Neural progenitor cell (in vitro differentiated cells): ENCODE measurements at regions not wholly inside any gene's neighbourhood (a gene's known extent, or its start where the extent isn't known, plus 50 kb on each side); places are given as distances from the start of the nearest gene placed in this dataset.

ENCODE experiments used
- CTCF ChIP-seq: fragments of 200-600 bp; sonication (generic); IDR thresholded peaks from 2 replicates; pipeline ENCODE4 v1.5.1; 2017; ENCODE audit warnings: antibody characterized with exemption, mild to moderate bottlenecking
- EZH2 ChIP-seq: fragments of 200-600 bp; sonication (generic); IDR thresholded peaks from 2 replicates; pipeline ENCODE4 v1.6.1; 2017; ENCODE audit warnings: antibody characterized with exemption, mild to moderate bottlenecking, moderate library complexity

DNA sequence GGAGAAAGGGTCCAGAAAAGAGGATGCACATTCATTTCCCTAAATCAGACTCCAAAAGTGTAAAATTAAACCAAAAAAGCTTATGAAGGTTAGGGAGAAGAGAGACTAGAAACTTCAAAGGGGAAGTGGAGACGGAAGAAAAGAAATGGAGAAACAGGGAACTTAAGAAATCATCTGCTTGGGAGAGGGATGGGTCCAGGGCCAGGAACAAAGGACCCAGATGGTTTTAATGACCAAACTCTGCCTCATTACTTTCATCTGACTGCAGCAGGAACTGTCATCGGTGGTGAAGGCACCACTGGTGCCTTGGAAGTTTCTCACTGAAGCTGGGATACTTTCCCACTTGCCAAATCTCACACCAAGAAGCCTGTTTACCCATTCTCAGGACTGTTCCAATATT is 70.5 kb upstream of the SLC4A7 start:
- TF ChIP-seq CTCF (no peak), EZH2 (no peak)
